Astrocyte of the spinal cord (primary cell): ENCODE measurements at regions not wholly inside any gene's neighbourhood (a gene's known extent, or its start where the extent isn't known, plus 50 kb on each side); places are given as distances from the start of the nearest gene placed in this dataset.
"Not testable (repeated sequence)": the region's sequence is repeated elsewhere in the genome, so short reads cannot be mapped to it uniquely, and the experiment has no call there.

ENCODE experiments used
- DNase-seq: peaks from one replicate; pipeline ENCODE4 v3.0.0; 2011; ENCODE audit warnings: low read depth, low spot score
- H3K4me3 ChIP-seq: 2 replicates; pipeline ENCODE4 v1.5.1; 2011; ENCODE audit warnings: low read depth, mild to moderate bottlenecking, low read length, moderate library complexity
- in situ Hi-C: cut with HindIII; loops from 2 replicates; pipeline ENCODE4 v1.10.0; 2017; ENCODE audit warnings: low sequenced_read_pairs
- TF ChIP-seq, protein P1 (sequence below): IDR thresholded peaks from 2 replicates; pipeline ENCODE4 v1.5.1; 2012; ENCODE audit warnings: low read depth, mild to moderate bottlenecking, low read length, inconsistent platforms

DNA sequence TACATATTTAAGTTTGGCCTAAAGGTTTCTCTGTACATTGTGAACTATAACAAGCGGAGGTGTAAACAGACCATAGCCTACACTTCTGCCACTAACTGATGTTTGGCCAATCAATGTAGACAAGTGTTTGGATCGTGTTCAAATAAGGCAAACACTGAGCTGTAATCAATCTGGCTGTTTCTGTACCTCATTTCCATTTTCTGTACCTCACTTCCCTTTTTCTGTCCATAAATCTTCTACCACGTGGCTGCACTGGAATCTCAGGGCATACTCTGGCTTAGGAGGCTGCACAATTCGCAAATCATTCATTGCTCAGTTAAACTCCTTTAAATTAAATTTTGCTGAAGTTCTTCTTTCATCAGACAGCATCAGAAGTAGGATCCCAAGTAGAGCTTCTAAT, 140.9 kb downstream of the SLC25A46 start:
- no peak for DNase-seq
- no peak overlapping the region for H3K4me3 ChIP-seq
- in situ Hi-C loops, result no loop called here
- TF ChIP-seq, protein P1, sequence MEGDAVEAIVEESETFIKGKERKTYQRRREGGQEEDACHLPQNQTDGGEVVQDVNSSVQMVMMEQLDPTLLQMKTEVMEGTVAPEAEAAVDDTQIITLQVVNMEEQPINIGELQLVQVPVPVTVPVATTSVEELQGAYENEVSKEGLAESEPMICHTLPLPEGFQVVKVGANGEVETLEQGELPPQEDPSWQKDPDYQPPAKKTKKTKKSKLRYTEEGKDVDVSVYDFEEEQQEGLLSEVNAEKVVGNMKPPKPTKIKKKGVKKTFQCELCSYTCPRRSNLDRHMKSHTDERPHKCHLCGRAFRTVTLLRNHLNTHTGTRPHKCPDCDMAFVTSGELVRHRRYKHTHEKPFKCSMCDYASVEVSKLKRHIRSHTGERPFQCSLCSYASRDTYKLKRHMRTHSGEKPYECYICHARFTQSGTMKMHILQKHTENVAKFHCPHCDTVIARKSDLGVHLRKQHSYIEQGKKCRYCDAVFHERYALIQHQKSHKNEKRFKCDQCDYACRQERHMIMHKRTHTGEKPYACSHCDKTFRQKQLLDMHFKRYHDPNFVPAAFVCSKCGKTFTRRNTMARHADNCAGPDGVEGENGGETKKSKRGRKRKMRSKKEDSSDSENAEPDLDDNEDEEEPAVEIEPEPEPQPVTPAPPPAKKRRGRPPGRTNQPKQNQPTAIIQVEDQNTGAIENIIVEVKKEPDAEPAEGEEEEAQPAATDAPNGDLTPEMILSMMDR, result no peak

DNA sequence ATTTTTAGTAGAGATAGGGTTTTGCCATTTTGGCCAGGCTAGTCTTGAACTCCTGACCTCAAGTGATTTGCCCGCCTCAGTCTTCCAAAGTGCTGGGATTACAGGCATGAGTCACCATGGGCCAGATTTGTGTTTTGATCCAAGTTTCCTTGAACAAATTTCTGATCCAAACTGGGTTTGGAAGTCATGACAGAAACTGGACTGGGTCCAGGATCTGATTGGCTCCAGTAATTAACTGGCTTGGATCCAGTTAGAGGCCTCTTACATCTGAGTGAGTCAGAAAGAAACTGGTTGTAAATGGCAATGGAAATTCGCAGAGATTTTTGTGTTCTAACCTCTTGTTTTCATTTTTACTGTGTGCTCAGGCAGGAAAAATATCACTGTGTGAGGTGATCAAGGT, 141.6 kb downstream of the SLC25A46 start:
- TF ChIP-seq, protein P1, result no peak
- in situ Hi-C loops, result no loop called here
- peak; percentile 90 for DNase-seq
- no peak overlapping the region for H3K4me3 ChIP-seq

DNA sequence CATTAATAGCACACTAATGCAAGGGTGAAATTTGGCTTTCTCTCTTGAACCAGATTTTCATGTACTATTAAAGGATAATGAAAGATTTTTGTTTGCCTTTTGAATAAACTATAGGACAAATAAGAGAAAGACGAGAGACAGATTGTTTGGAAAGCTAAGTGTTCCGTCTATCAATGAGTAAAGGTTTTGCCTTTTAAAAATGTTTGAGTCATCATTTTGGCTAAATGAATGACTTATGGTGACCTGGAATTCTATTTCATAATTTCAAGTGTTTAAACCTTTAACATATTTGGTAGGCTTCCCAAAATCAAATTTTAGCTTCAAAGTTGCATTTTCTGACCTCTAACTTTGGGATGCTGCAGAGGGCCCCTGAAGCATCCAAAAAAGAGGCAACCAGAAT, 145.2 kb downstream of the SLC25A46 start:
- H3K4me3 ChIP-seq, result no peak overlapping the region
- no peak for DNase-seq
- in situ Hi-C loops, result no loop called here

DNA sequence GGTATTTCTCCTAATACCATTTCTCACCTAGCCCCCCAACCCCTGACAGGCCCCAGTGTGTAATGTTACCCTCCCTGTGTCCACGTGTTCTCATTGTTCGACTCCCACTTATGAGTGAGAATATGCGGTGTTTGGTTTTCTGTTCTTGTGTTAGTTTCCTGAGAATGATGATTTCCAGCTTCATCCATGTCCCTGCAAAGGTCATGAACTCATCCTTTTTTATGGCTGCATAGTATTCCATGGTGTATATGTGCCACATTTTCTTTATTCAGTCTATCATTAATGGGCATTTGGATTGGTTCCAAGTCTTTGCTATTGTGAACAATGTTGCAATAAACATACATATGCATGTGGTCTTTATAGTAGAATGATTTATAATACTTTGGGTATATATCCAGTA, 148.4 kb downstream of the SLC25A46 start:
- H3K4me3 ChIP-seq, in situ Hi-C loops, DNase-seq: not testable (repeated sequence)

More for the DNA sequence above, 145.2 kb downstream of the SLC25A46 start:
- TF ChIP-seq, protein P1, result no peak

DNA sequence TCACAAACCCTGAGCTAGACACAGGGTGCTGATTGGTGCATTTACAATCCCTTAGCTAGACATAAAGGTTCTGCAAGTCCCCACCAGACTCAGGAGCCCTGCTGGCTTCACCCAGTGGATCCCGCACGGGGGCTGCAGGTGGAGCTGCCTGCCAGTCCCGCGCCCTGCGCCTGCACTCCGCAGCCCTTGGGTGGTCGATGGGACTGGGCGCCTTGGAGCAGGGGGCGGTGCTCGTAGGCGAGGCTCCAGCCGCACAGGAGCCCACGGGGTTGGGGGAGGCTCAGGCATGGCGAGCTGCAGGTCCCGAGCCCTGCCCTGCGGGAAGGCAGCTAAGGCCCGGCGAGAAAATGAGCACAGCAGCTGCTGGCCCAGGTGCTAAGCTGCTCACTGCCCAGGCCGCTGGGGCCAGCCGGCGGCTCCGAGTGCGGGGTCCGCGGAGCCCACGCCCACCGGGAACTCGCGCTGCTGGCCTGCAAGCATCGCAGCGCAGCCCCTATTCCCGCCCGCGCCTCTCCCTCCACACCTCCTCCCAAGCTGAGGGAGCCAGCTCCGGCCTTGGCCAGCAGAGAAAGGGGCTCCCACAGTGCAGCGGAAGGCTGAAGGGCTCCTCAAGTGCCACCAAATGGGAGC, 155.2 kb downstream of the SLC25A46 start:
- in situ Hi-C loops, DNase-seq, H3K4me3 ChIP-seq: not testable (repeated sequence)

DNA sequence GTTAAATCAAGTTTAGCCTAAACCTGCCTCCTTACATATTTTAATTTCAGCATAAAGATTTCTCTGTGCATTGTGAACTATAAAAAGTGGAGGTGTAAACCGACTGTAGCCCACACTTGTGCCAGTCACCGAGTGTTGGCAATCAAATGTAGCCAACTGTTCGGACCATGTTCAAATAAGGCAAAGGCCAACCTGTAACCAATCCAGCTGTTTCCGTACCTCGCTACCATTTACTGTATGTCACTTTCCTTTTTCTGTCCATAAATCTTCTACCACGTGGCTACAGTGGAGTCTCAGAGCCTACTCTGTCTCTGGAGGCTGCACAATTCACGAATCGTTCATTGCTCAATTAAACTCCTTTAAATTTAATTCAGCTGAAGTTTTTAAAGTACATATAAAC, 156.0 kb downstream of the SLC25A46 start:
- in situ Hi-C loops, result no loop called here
- TF ChIP-seq, protein P1, result no peak
- no peak for DNase-seq
- H3K4me3 ChIP-seq, result no peak overlapping the region

DNA sequence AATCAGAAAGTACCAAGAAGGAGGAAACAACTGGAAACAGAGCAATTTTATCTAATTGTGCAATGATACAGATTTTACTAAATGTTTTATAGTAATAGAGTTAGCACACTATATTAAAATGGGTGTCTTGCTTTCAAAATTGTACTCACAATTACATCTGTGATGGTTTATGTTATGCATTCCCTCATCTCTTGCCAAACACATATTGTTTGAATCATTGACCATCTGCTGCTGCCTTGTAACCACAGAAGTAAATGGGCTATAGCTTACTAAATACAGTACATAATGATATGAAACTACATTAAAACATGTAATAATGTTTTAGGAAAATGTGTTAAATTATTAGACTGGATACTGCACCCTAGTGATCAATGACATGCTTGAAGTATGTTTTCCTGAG, 158.1 kb downstream of the SLC25A46 start:
- TF ChIP-seq, protein P1, result no peak
- peak; percentile 52 for DNase-seq
- in situ Hi-C loops, result no loop called here

More for the DNA sequence above, 158.1 kb downstream of the SLC25A46 start:
- H3K4me3 ChIP-seq, result no peak overlapping the region
